ENCODE measurements at regions not wholly inside any gene's neighbourhood (a gene's known extent, or its start where the extent isn't known, plus 50 kb on each side); places are given as distances from the start of the nearest gene placed in this dataset.

DNA sequence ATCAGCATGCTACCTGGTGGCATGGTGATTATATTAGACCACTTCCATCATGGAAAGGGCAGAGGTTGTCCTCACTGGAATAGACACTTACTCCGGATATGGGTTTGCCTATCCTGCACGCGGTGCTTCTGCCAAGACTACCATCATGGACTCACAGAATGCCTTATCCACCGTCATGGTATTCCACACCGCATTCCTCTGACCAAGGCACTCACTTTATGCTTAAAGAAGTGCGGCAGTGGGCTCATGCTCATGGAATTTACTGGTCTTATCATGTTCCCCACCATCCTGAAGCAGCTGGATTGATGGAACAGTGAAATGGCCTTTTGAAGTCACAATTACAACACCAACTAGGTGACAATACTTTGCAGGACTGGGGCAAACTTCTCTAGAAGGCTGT lies 109.2 kb upstream of the DRD2 start:
- no peak for FAIRE-seq

DNA sequence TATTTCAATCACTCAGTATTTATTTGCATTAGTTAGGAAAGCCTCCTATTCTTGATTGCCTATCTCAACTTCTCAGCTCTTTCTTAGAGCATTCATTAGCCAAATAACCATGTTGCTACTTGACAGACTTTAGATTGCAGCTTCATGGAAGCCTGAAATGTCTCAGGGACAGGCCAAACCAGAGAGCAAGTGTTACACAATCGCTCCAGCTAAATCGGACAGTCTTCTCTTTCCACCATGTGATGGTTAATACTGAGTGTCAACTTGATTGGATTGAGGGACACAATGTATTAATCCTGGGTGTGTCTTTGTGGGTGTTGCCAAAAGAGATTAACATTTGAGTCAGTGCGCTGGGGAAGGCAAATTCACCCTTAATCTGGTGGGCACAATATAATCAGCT lies 106.5 kb upstream of the DRD2 start:
- no peak for DNase-seq (ENCODE audit: insufficient read length, low spot score)
- FAIRE-seq: no peak

More for the DNA sequence above, 109.2 kb upstream of the DRD2 start:
- DNase-seq (ENCODE audit: insufficient read length, low spot score): no peak

DNA sequence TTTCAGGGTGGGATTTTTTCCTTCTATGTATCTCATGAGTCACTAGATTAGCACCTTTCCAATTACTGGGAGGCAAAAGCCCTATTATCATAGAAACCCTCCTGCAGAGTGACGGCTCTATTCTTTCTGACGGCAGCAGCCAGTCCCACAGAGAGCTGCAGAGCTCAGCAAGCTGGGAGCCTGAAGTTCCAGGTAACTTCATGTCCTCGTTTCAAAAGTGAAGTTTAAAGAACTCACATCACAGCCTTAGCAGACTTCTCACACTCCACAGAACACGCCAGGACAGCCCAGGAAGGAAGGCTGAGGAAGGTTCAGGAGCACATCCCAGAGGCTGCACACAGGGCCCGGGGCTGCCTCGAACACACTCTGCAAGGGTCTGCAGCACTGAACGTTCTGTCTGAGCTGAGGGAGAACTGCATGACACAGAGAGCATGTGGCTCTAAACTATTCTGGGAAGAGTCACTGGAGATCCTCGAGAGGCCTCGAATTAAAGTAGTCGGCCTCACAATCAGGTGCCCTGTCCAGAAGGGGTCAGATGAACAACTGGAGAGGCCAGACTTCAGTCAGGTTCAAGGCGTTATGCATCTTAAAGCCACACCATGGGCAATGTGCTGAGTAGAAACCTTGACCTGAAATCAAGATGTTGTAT lies 104.2 kb upstream of the DRD2 start:
- FAIRE-seq (no peak), DNase-seq (ENCODE audit: insufficient read length, low spot score) (no peak)

DNA sequence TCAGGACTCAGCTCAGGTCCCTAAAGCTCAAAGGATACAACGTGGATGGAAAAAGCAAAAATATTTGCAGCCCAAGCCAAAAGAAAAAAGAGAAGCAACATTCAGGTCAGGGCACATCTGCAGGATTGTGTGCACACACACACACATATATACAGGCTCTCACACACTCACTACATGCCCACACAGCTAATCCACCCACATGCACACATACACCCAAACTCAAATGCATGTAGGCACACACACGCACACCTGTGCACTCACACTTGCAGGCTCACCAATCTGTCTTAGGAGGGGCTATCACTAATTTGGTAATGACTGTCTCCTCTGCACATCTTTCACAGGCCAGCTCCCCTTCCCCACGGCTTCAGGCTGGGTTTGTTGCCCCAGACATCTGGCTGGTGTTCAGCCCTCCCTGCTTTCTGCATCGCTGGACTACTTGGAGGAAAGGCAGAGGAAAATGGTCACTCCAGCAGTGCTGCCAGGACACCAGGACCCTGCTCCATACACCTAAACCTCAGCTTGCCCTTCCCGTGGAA lies 103.6 kb upstream of the DRD2 start:
- DNase-seq (ENCODE audit: insufficient read length, low spot score) (no peak), FAIRE-seq (no peak)

DNA sequence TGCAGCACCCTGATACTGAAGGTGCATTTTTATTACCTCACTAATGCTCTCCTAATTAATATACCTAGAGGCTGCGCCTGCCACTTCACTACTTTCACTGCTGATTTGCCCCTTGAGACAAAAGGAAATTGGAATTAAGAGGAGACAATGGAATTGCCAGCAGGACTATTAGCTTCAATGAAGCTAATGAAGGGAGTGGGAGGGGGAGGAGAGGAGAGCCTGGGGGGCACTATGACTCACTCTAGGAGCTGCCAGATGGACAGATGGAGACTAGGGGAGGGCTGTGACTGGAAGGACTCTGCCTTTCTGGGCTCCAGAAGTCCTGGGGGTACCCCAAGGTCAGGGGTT lies 102.8 kb upstream of the DRD2 start:
- no peak for DNase-seq (ENCODE audit: insufficient read length, low spot score)
- no peak for FAIRE-seq

DNA sequence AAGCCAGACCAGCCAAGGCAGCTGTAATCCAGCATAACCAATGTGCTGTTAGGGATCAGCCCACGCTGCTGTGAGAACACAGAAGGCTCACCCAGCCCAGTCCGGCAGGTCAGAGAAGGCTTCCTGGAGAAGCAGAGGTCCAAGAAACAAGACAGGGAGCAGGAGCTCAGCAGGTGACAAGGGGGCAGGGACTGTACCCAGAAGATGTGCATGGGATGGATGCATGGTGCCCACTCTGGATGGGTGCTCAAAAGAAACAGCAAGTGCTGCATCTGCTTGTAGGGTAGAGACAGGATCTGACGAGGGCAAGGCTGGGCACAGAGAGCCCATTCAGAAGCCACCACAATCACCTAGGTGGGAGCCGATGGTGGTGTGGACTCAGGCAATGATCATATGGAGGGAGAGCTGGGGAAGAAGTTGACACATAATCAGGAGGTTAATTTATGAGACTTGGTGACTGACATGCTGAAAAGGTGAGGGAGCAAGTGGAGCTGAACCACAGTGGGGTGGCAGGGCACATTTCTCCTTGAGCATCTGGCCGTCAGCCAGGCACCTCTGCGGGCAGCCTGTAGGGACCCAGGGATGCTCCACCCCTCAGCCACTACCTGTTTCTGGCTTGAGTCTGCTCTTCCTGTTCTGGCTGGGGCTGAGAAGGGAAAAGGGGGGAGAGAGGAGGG lies 102.3 kb upstream of the DRD2 start:
- DNase-seq (ENCODE audit: insufficient read length, low spot score) (no peak), FAIRE-seq (peak; percentile 4)

DNA sequence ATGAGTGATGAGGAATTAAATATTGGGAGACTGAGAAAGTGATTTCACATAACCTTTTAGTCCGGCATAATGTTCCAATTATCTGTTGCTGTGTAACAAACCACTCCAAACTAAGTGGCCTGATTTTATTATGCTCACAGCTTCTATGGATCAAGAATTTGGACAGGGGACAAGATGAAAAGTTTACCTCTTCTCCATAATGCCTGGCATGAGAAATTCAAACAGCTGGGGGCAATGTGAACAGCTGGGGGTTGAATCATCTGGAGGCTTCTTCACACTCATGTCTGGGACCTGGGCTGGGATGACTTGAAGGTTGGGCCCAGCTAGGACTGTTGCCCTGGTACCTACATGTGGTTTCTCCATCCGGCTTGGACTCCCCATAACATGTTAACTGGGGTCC lies 99.4 kb upstream of the DRD2 start:
- FAIRE-seq: no peak
- DNase-seq (ENCODE audit: insufficient read length, low spot score): no peak

DNA sequence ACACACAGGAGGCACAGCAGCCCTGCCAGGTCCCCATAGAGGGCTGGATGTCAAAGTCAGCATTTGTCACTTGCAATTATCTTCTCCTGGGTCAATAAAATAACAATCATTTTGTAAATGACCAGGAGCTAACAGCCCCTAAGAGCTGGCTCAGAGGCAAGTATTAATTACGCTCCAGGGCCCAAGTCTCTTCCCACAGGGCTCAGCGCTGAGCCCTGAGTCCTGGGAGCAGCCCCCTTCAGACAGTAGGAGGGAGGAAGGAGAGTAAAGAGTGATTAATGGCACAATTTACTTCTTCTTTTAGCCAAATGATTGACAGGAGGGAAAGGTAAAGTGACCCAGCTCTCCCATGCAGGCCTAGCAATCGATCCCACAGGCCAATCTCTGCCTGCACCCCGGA lies 99.0 kb upstream of the DRD2 start:
- FAIRE-seq (no peak), DNase-seq (ENCODE audit: insufficient read length, low spot score) (no peak)

DNA sequence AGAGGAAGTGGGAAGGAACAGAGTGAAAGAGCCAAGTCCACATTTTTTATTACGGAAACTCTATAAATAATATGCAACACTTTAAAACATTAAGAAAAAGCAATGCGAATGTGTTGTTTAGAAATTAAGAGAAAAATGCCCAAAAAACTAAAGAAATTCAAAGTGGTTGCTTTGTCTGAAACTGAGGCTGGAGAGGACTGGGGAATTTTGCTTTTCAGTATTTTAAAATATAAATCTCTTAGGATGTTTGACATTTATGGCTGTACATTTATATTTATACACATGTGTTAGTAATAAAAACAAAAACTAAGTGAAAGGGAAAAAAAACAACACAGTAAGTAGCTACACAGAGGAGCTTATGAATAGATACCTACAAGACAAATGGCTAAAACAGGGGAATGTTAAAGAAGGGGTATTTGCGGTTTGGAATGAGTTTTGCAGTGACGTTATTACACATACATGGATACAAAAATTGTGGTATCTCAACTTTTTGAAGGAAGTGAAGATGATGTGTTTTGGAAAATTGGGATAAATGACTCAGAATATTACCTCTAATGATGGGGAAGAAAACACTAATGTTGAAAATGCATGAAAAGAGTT lies 97.0 kb upstream of the DRD2 start:
- FAIRE-seq: no peak
- no peak for DNase-seq (ENCODE audit: insufficient read length, low spot score)

DNA sequence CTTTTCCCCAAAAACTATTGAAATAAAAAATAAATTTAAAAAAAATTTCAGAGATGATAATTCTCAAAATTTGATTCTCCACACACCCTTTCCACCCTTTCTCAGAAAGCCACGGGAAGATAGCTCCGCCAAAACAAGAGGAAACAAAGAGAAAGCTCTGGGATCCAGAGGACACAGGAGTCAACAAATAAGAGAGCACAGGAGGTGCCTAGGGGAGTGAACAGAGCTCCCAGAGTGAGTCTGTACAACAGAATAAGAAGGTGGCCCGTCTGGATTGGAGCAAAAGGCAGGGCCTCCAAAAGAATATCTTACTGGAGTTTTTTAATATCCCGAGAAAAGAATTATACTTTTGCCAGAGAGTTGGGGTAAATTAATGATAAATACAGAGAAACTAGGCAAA lies 96.3 kb upstream of the DRD2 start:
- DNase-seq (ENCODE audit: insufficient read length, low spot score): no peak
- no peak for FAIRE-seq

DNA sequence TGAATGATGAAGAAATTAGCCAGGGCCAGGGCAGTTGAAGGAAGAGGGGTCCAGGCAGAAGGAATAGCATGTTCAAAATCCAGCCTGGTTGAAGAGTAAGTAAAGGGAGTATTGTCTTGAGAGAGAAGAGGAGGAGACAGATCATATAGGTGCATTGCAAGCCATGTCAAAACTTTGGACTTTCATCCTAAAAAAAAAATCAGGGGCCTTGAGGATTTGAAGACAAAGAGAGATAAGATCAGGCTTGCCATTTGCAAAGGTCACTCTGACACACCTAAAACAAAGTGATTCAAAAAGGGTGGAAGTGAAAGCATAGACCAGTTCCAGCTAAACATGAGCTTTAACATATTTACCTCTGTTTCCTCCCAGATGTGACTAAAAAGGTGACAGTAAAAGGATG lies 95.7 kb upstream of the DRD2 start:
- DNase-seq (ENCODE audit: insufficient read length, low spot score) (no peak), FAIRE-seq (peak; percentile 51)

DNA sequence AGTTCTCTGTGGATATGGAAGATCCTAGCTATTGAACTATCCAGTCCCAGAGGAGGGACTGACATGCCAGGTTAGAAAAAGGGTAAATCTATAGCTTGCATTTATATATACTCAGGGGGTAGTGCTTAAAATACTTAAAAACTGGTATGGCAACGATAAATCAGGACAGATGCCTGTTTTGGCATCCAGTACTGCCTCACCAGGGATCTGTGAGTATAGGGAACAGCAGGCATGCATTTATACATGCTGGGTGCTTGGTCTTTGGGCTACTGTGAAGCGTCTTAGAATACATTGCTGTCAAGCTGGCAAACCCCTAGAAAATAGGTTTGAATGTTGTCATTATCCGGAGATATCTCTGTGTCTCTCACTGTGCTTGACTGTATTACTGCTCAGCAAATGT lies 94.2 kb upstream of the DRD2 start:
- FAIRE-seq: no peak
- DNase-seq (ENCODE audit: insufficient read length, low spot score): no peak

DNA sequence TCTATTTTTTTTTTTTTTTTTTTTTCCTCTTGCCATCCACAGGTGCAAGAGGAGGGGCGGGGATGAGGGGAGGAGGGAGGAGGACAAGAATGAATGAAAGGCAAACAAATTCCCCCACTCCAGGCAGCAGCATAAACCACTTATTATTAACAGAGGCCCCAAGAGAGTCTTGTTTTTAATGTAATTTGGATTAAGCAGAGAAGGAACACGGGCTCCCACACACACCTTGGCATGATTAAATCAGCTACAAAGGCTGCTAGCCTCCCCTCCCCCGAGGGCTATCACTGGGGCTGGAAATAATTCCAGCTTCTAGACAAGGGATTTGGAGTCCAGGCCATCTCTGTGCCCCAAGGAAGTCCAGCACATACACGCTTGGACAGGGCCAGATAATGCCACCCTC lies 93.4 kb upstream of the DRD2 start:
- FAIRE-seq: no peak

DNA sequence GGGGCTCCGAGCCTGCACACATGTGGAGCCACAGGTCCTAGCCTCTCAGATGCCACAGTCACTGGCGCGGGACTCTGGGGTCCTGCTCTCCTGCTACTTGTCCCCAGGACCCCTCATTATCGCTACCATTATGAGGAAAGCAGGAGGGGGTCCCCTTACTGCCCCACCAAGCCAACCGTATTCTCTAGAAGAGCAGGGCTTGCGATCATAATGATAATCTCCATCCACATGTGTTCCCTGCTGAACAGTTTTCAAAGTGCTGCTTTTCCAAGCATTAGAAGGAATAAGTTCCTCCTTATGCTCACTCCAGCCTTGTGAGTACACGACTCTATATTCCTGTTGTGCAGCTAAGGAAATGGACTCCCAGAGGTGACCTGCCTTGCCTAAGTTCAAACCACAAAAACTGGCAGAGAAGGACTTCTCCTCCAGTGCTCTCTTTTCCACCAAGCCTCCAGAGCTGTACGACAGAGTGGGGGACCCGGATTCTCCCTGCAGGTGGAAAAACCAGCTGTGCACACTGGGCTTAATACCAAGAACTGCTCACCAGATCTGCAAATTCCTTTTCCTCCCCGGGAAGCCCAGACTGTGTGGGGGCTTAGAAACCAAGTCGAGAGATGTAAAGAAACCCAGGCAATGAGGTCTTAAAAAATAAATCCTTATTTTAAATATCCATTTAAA lies 92.8 kb upstream of the DRD2 start:
- FAIRE-seq (no peak), DNase-seq (ENCODE audit: insufficient read length, low spot score) (no peak)

More for the DNA sequence above, 93.4 kb upstream of the DRD2 start:
- no peak for DNase-seq (ENCODE audit: insufficient read length, low spot score)

DNA sequence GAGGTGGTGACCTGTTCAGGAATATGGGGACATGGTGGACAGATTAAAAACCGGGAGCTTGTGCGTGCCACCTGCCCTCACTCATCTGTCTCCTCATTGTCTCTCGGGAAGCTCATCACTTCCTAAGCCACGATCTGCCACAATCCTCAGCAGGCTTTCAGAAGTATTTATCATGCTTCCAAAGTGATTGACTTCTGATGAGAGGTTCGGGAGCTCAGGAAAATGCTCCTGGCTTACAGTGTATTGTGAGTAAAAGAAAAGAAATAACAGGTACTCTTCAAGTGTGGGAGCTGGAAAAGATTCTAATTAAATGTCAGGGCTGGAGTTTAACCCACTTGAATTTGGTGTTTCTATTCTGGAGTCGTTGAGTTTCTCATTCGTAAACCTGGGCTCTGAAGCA lies 91.9 kb upstream of the DRD2 start:
- DNase-seq (ENCODE audit: insufficient read length, low spot score) (no peak), FAIRE-seq (no peak)

DNA sequence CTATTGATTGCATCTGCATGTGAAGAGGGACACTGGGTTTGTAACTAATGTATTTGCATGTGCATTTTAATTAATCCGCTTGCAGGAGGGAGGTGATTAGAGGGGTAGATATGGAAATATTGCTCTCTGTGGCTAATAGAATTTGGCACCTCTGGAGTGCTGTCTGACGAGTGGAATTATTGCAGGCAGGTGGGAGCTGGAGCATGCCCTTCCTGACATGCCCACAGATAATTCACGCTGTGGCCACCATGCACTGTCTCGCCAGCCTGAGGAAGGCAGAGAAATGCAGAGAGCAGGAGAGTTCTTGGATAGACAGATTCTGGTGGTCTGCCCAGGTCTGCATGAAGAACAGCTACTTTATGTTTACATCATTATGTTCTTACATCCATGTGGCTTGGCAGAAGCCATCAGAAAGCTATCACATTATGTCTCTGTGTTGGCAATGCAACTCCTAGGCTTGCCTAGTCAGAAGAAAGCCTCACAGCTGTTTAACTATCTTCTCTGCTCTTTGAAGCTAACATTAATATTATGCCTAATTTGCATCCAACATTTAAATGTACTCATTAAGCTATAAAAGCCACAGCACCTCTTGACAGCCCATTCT lies 89.4 kb upstream of the DRD2 start:
- DNase-seq (ENCODE audit: insufficient read length, low spot score) (no peak), FAIRE-seq (no peak)

DNA sequence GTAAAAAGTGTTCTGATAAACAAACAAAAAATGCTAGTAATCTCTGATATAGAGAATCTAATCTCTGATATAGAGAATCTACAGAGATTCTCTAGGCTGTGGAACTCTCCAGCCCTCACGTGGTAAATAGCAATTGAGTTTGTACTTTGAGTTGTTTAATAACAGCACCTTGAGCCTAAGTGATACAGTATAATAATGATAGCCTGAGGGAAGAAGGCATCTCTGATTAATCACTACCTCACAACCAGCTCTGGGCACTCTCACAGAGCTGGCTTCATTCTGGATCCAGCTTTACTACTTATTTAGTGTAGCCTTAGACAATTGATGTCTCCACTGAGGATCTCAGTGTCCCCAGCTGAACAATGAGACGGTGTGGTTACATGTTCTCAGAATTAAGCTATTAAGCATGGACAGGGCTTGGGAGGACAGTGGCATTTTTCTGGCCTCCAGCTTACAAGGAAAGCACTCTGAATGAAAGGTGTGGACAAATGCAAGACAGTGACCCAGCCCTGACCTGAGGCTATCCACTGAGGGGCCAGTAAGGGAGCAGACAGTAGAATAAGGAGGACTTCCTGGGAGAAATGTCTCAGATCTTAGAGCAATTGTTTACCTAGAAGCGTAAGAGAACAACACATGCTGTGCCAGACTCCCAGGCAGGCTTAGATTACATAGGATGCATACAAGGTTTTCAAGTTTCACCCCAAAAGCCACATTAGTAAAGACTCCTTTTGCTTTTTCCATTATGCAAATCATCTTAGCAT lies 88.7 kb upstream of the DRD2 start:
- FAIRE-seq (peak; percentile 20), DNase-seq (ENCODE audit: insufficient read length, low spot score) (no peak)

DNA sequence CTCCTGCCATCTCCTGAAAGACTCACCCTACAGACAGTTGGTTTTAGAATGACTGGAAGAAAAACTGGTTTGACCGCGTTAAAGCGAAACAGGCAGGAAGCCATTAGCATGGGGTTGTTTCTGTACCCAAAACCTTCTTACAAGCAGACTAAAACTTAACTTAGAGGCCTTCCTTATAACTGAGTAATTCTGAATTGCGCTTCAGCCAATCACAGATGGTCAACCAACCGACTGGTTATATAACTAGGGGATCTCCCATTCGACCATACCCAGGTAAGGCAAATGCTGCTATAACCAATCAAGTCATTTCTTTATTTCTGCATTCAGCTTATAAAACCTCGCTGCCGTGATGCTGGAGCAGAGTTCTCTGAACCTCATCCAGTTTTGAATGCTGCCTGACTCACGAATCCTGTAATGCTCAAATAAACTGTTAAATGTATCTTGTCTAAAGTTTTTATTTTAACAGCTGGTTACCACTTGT lies 87.8 kb upstream of the DRD2 start:
- FAIRE-seq: no peak
- DNase-seq (ENCODE audit: insufficient read length, low spot score): no peak

DNA sequence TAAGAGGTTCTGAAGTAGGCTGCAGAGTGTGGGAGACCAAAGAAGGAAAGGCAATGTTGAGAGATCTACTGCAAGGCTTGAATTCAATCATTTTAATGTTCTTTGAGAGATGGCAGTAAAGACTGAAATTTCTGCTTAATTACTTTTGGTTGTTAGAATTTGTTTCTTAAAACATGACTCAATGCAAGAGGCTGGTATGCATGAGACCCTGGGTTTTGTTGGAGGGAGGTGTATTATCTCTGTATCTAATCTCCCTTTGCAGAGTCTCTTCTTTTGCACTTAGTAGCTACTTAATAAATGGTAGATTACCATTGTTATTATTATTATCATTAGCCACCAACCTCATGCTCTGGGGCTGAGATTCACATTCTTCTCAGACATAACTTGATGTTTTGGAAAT lies 87.4 kb upstream of the DRD2 start:
- no peak for FAIRE-seq
- DNase-seq (ENCODE audit: insufficient read length, low spot score): no peak

DNA sequence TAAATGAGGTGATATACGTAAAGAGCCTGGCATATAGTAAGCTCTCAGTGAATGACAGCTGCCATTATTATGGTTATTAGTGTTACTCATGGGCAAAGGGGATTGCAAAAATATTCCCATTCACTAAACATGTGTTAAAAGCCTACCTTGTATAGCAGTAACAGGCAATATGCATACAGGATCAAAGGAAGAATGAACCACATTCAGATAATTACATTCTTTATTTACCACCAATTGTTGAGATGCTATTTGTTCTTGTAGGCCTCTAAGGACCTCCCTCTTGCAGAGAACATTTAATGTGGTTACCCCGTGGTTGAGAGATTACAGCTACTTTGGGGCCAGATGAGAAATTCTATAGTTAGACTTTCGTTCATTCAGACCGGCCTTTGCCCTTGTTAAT lies 82.7 kb upstream of the DRD2 start:
- no peak for FAIRE-seq

More for the DNA sequence above, 82.7 kb upstream of the DRD2 start:
- no peak for DNase-seq (ENCODE audit: insufficient read length, low spot score)

Data from HTR-8/SVneo (cell line).